ENCODE measurements at regions not wholly inside any gene's neighbourhood (a gene's known extent, or its start where the extent isn't known, plus 50 kb on each side); places are given as distances from the start of the nearest gene placed in this dataset.

- ChIA-PET RAD21 (ENCODE audit: low non-redundant PET in 1 of 2, low total read pairs in 2 of 2, uncharacterized antibody in 2 of 2, unreplicated experiment in 2 of 2) (no interaction called here), CTCF (no interaction called here), POLR2A (no interaction called here)
- no peaks in the 10 kb centered on the region for H3K36me3 ChIP-seq (ENCODE audit: control insufficient read depth in 1 of 2, insufficient read depth in 2 of 2, low read length in 2 of 2)
- no peak overlapping the region for H3K27ac ChIP-seq (ENCODE audit: low read depth, low read length)
- no peaks in the 10 kb centered on the region for H3K9me2 ChIP-seq (ENCODE audit: insufficient read depth)
- no peaks in the 10 kb centered on the region for H3K79me2 ChIP-seq (ENCODE audit: insufficient read depth, low read length)
- no peak overlapping the region for H2AFZ ChIP-seq (ENCODE audit: low read depth, low read length, poor library complexity, severe bottlenecking)
- no peak overlapping the region for H3K4me2 ChIP-seq (ENCODE audit: low read length)
- DNase-seq (ENCODE audit: low read depth, low spot score) (no peak), ATAC-seq (no peak)
- no TSS peak for BruUV-seq (replicated peaks)
- H4K20me1 ChIP-seq (ENCODE audit: insufficient read depth) = no peaks in the 10 kb centered on the region
- intact Hi-C loops (cut with micrococcal nuclease) = no loop called here
- peaks cover 5% of the 10 kb centered on the region; the same call in 1 of the 2 replicates for H3K27me3 ChIP-seq (ENCODE audit: insufficient read depth, low read length)
- TF ChIP-seq SP1 (IDR thresholded peaks at IDR 0.05; ENCODE audit: low read depth) (no peak), EGR1 (IDR thresholded peaks at IDR 0.05; ENCODE audit: low read depth) (no peak), SIN3A (IDR thresholded peaks at IDR 0.05; ENCODE audit: low read depth) (no peak), RAD21 (IDR thresholded peaks at IDR 0.05; ENCODE audit: low read depth) (no peak), ATF3 (IDR thresholded peaks at IDR 0.05) (no peak), ELF1 (IDR thresholded peaks at IDR 0.05; ENCODE audit: borderline replicate concordance, low read depth) (no peak), FOSL1 (IDR thresholded peaks at IDR 0.05; ENCODE audit: low read depth) (no peak), REST (IDR thresholded peaks at IDR 0.05; ENCODE audit: low read depth) (no peak), CBX3 (IDR thresholded peaks at IDR 0.05; ENCODE audit: low read depth) (no peak)
- H3K4me1 ChIP-seq (ENCODE audit: control insufficient read depth in 1 of 2, insufficient read depth in 2 of 2, low read length in 2 of 2) = no peaks in the 10 kb centered on the region
- H3K9me3 ChIP-seq (ENCODE audit: control insufficient read depth in 1 of 2, insufficient read depth in 1 of 2, low read depth in 1 of 2, low read length in 2 of 2) = no peaks in the 10 kb centered on the region
- H3K9ac ChIP-seq (ENCODE audit: low read length) = no peak overlapping the region
- no peak overlapping the region for H3K4me3 ChIP-seq (replicated peaks in 1 of 2; ENCODE audit: low read depth in 1 of 2, low read length in 2 of 2)
These were observed 64.6 kb upstream of the CHST1 start for GRCh38 chr11:45730014-45730413.
